Esophagus muscularis mucosa (tissue), 3 donors: ENCODE measurements at regions not wholly inside any gene's neighbourhood (a gene's known extent, or its start where the extent isn't known, plus 50 kb on each side); places are given as distances from the start of the nearest gene placed in this dataset.
"Not testable (repeated sequence)": the region's sequence is repeated elsewhere in the genome, so short reads cannot be mapped to it uniquely, and the experiment has no call there.

ENCODE experiments used
- POLR2A ChIP-seq: fragments of 450-650 bp; IDR thresholded peaks from one replicate; pipeline ENCODE4 v1.6.1; 2017; ENCODE audit warnings: antibody characterized with exemption, moderate library complexity, mild to moderate bottlenecking, low read depth
- TF ChIP-seq, protein P1 (sequence below), 3 experiments: fragments of 200-600 bp in 2 of 3; fragments of 450-650 bp in 1 of 3; sonication (generic) in 2 of 3; IDR thresholded peaks; one replicate each; pipeline ENCODE4 v1.5.1; 2017 to 2019; ENCODE audit warnings: antibody characterized with exemption in 3 of 3, mild to moderate bottlenecking in 2 of 3, moderate library complexity in 1 of 3

- TF ChIP-seq, protein P1, sequence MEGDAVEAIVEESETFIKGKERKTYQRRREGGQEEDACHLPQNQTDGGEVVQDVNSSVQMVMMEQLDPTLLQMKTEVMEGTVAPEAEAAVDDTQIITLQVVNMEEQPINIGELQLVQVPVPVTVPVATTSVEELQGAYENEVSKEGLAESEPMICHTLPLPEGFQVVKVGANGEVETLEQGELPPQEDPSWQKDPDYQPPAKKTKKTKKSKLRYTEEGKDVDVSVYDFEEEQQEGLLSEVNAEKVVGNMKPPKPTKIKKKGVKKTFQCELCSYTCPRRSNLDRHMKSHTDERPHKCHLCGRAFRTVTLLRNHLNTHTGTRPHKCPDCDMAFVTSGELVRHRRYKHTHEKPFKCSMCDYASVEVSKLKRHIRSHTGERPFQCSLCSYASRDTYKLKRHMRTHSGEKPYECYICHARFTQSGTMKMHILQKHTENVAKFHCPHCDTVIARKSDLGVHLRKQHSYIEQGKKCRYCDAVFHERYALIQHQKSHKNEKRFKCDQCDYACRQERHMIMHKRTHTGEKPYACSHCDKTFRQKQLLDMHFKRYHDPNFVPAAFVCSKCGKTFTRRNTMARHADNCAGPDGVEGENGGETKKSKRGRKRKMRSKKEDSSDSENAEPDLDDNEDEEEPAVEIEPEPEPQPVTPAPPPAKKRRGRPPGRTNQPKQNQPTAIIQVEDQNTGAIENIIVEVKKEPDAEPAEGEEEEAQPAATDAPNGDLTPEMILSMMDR (IDR thresholded peaks at IDR 0.05), result not testable (repeated sequence)
- not testable (repeated sequence) for TF ChIP-seq POLR2A
Observed at GRCh38 chr5:18617191-18617590, 982.9 kb downstream of the TAF11L14 start.
